KBM-7 (cell line): ENCODE measurements at regions not wholly inside any gene's neighbourhood (a gene's known extent, or its start where the extent isn't known, plus 50 kb on each side); places are given as distances from the start of the nearest gene placed in this dataset.

Experiments
- DNase-seq: peaks from one replicate; pipeline ENCODE4 v3.0.0-alpha.2; 2015
- in situ Hi-C: fragments of 300-500 bp; cut with MboI; formaldehyde crosslinking; loops from 2 replicates; pipeline ENCODE4 v1.14.3; 2020; ENCODE audit warnings: low sequenced_read_pairs, low pct_unique_long_range_greater_than_20kb, mixed read lengths

DNA sequence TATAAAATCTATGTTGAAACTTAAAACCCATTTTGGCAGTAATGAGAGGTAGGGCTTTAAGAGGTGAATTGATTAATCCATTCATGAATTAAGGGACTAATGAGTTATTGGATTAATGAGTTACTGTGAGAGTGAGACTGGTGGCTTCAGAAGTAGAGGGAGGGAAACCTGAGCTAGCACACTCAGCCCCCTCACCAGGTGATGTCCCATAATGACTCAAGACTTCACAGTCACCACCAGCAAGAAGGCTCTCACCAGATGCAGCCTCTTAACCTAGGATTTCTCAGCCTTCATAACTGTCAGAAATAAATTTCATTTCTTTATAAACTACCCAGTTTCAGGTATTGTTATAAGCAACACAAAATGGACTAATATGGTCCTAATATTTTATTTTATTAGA, 621.7 kb upstream of the ACVR2A start:
- no peak for DNase-seq
- in situ Hi-C loops, result no loop called here

- no peak for DNase-seq
- in situ Hi-C loops, result no loop called here
Measured at GRCh38 chr2:147222506-147222905, 622.3 kb upstream of the ACVR2A start.

GRCh38 chr2:147214914-147215313, 629.9 kb upstream of the ACVR2A start:
- in situ Hi-C loops, result no loop called here
- no peak for DNase-seq

DNA sequence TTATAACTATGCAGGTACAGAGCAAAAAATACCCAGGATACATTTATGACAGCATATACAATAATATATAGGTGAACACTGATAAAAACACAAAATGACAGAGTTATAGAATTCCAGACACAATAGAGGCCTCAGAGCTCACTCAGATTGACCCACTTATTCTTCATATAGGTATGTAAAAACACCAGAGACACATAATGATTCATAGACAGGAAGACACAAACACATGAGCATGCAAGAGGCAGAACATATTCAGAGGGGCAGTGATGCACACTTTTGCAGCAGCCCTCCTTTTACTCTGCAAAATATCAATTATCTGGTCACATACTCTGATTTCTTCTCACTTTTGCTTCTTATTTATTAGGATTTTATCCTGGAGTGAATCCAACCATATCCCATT, 633.3 kb upstream of the ACVR2A start:
- in situ Hi-C loops, result no loop called here
- no peak for DNase-seq

DNA sequence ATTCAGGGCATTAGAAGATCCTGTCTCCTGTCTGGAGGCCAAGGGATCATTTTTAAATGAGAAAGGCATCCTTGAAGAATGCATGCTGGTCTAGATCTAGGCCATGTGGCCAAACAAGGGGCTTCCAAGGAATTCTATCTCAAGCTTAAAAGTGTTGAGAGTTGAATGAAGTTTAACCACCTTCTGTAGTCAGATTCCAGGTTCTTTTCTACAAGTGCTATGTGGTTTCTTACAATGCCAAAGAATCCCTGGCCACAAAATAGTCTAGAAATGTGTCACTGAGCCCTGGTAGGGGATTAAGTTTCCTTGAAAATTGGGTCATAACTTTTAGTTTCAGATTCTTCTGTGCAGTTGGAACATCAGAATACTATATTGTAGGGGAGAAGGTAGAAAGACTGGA, 640.7 kb upstream of the ACVR2A start:
- in situ Hi-C loops, result no loop called here
- DNase-seq, result no peak

DNA sequence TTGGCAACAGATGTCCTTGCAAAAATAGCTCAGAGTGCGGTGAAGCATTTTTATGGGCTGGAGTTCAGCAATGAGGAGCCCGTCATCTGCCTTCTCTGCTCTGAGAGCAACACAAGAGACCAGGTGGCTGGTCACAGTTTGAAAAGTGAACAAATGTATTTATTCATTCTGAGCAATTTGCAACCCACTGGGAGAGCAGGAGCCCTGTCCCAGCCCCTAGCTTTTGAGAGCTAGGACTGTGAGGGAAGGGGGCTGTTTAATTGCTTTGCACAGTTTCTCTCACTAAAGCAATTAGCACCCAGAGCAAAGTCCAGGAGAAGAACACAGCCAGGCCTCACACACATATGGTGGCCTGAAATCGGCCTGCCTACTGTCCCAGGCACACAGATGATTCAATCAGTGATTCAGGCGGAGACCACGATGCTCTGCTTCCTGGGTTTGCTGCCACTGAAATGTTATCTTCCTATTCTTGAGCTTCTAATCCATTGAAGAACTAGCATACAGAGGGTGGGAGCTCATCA, 646.1 kb upstream of the ACVR2A start:
- in situ Hi-C loops, result no loop called here
- DNase-seq, result no peak

- in situ Hi-C loops, result no loop called here
- DNase-seq, result no peak
Measured at GRCh38 chr2:147197754-147198483, 646.9 kb upstream of the ACVR2A start.

- DNase-seq, result no peak
- in situ Hi-C loops, result no loop called here
Measured at GRCh38 chr2:147182260-147182659, 662.6 kb upstream of the ACVR2A start.

- in situ Hi-C loops, result no loop called here
- no peak for DNase-seq
Measured at GRCh38 chr2:147181351-147182029, 663.3 kb upstream of the ACVR2A start.

DNA sequence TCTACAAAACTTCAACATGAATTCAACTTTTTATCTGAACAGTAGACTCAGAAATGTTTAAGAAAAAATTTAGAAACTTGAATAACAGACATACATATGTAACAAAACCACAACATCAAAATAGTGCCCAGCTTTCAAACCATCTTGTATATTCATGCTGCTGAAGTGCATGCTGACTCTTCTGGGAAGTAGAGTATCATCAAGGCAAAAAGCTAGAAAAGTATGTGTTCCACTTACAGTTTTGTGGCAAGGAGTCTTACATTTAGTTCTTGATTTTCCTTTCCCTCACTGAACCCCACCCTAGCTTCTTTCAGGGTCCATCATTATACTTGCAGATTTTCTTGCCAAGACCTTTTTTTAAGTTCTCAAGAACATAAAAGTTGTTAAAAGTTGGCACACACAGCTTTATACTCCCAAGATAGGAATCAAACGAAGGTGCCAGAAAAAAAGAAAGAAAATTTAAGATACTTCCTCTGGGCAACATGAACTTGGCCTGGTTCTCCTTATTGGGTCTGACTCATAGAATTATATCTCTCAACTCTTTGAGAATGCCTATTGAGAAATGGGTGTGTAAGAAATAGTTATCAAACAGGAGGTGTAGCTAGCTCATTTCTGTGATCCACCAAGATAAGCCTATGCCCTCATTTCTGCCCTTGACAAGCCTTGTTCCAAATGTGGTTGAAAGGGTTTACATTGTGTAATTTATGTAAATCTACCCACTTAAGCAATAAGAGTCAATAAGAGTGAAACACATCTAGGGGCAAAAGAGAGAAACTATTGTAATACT, 667.6 kb upstream of the ACVR2A start:
- DNase-seq, result no peak

DNA sequence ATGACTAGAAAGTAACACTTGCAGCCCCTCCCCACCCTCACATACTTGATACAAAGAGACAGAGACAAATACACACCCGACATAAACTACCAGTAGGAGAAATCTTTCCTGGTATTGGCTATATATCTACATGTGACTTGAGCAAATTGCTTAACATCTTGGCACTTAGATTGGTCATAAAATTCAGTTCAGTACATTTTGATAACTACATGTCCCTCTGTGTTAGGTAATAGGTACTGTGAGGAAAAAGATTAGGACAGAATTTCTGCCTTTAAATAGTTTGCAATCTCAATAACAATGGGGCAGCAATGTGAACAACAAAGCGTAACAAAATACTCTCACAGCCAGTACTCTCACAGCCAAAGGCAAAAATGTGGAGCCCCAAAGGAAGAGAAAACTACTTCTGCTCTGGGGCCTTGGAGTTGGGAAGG, 670.0 kb upstream of the ACVR2A start:
- in situ Hi-C loops, result no loop called here
- DNase-seq, result no peak

More for the DNA sequence above, 667.6 kb upstream of the ACVR2A start:
- in situ Hi-C loops, result no loop called here

DNA sequence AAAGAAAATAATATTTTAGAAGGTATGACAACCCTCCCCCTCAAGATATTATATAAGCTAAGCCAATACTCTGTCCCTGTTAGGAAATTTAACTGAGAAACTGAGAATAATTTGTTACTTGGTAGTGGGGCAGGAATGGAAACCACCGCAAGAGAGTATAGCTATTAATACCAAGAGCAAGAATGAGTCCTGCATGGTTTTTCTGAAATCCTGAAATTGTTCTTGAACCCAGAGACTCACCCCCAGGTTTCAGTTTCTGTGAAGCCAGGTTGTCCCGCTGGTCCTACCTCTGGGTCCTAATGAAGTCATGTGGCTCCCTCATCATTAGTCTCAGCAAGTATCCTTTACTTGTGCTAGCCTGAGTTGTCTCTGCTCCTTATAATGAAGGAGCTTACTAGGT, 671.0 kb upstream of the ACVR2A start:
- DNase-seq, result no peak
- in situ Hi-C loops, result no loop called here

DNA sequence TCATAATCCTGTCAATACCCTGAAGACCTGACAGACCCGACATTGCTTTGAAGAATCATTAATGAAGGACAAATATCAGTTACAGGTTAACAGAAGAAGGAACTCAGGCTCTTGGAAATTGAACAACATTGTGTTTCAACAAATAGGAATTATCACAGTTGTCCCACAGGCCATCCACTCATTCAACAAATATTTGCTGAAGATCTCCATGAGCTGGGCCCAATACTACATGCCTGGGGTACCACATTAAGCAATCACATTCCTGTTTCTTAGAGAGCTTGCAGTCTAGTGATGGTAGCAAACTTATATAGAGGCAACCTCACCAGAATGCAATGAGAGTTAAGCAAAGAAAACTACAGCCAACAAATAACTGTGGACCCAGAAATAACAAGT, 671.6 kb upstream of the ACVR2A start:
- in situ Hi-C loops, result no loop called here

DNA sequence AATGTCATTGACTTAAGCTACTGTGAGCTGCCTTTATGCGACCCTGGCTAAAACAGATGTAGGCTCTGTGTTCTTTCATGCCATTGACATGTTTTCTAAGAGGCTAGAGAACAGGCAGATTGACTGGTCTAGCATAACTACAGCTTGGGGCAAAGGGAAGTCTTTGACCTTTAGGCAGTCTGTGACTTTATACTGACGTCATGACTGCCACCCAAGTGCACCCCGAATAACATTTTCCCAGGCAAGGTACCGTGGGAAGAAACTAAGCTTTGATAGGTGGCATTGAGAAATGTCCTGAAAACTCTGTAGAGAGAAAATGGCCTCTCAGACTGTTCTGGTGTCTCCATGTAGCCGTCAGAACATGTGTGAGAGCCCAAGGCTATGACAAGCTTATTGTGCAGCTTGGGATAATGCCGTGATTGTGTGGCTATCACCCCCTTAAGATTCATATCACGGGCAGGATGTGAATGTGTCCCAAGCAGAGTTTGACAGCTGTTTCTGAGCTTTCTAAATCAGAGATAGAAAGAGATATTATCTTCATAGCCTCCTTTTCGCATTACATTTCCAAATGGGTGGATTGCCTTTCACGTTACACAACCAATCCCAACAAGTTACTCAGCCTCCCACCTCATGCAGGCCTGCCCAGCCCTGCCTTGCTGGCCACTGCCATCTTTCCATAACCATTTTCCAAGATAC, 672.2 kb upstream of the ACVR2A start:
- in situ Hi-C loops, result no loop called here
- no peak for DNase-seq

More for the DNA sequence above, 671.6 kb upstream of the ACVR2A start:
- DNase-seq, result no peak

- DNase-seq, result no peak
- in situ Hi-C loops, result no loop called here
Measured at GRCh38 chr2:147171941-147172340, 672.9 kb upstream of the ACVR2A start.

DNA sequence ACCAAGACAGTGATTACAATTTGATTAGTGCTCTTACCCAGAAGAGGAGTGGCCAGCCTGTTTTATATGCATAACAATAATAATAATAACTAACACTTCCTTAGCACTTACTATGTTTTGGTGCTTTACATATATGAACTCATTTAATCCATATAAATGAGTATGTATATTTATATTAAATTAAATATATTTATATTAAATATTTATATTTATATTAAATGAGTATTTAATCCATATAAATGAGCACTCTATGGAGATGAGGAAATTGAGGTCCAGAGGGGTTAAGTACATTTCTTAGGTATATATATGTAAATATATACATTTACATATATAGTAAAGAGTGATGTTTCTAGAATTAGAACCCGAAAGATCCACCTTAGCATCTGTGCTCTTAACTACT, 673.9 kb upstream of the ACVR2A start:
- in situ Hi-C loops, result no loop called here
- no peak for DNase-seq

GRCh38 chr2:147165697-147166382, 679.0 kb upstream of the ACVR2A start:
- in situ Hi-C loops, result no loop called here
- no peak for DNase-seq

DNA sequence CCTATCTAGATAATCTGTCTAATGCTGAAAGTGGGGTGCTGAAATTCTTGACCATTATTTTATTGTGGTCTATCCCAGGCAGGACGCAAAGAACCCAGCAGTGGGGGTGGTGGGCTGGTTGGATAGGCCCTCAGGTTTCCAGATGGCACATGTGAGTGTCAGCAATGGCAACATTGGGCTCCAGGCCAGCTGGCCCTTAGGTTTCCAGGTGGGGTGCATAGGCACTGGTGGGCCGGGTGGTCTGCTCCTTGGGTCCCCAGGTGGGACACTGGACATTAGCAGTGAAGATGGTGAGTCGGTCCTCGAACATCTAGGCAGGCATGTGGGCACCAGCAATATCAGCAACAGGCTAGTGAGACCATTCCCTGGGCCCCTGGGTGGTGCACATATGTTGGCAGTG, 680.3 kb upstream of the ACVR2A start:
- in situ Hi-C loops, result no loop called here
- DNase-seq, result no peak

DNA sequence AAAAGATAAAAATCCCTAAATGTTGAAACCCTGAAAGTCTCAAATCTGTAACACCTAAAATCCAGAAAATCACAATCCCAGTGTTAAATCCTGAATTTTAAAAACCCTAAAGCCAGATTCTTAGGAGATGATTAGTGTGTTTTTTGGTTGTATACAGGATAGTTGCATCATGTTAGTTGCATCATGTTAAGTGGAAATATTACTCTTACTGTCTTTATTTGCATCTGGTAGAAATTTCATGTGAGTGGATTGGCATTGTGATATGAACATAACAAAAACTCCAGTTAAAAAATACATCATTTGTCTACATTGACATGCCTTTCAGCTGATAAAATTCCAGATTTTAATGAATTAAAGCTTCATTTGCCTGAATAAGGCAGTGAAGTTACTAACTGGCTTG, 683.1 kb upstream of the ACVR2A start:
- in situ Hi-C loops, result no loop called here
- DNase-seq, result no peak
